ENCODE measurements at regions not wholly inside any gene's neighbourhood (a gene's known extent, or its start where the extent isn't known, plus 50 kb on each side); places are given as distances from the start of the nearest gene placed in this dataset.

- DNase-seq (ENCODE audit: low read depth in 1 of 2, low spot score in 1 of 2) = no peak
- TF ChIP-seq REST (IDR thresholded peaks at IDR 0.05; ENCODE audit: insufficient replicate concordance, low read depth) (no peak), POLR2AphosphoS5 (IDR thresholded peaks at IDR 0.05; ENCODE audit: low read depth) (no peak), GABPA (IDR thresholded peaks at IDR 0.05; ENCODE audit: low read depth) (no peak), SPI1 (IDR thresholded peaks at IDR 0.05; ENCODE audit: borderline replicate concordance, low read depth) (no peak), CTCF (IDR thresholded peaks at IDR 0.05; ENCODE audit: insufficient read depth, low read length) (no peak)
- Histone ChIP-seq H3K27me3 (ENCODE audit: insufficient read depth, poor library complexity, severe bottlenecking) (no peaks in the 10 kb centered on the region), H3K27ac (replicated peaks) (no peak overlapping the region), H3K4me3 (replicated peaks; ENCODE audit: insufficient read depth, low read length) (no peak overlapping the region)
These were observed 112.4 kb upstream of the DST start for GRCh38 chr6:56755040-56755439.

- Histone ChIP-seq H3K27ac (replicated peaks) (no peak overlapping the region), H3K4me3 (replicated peaks; ENCODE audit: insufficient read depth, low read length) (no peak overlapping the region), H3K27me3 (ENCODE audit: insufficient read depth, poor library complexity, severe bottlenecking) (no peaks in the 10 kb centered on the region)
- DNase-seq (ENCODE audit: low read depth in 1 of 2, low spot score in 1 of 2) = no peak
- TF ChIP-seq CTCF (IDR thresholded peaks at IDR 0.05; ENCODE audit: insufficient read depth, low read length) (no peak), POLR2AphosphoS5 (IDR thresholded peaks at IDR 0.05; ENCODE audit: low read depth) (no peak), SPI1 (IDR thresholded peaks at IDR 0.05; ENCODE audit: borderline replicate concordance, low read depth) (no peak), GABPA (IDR thresholded peaks at IDR 0.05; ENCODE audit: low read depth) (no peak), REST (IDR thresholded peaks at IDR 0.05; ENCODE audit: insufficient replicate concordance, low read depth) (no peak)
These were observed 111.1 kb upstream of the DST start for GRCh38 chr6:56753811-56754210.

- no peaks in the 10 kb centered on the region for H3K27me3 ChIP-seq (ENCODE audit: insufficient read depth, poor library complexity, severe bottlenecking)
- no peak overlapping the region for H3K27ac ChIP-seq (replicated peaks)
- no peak for DNase-seq (ENCODE audit: low read depth in 1 of 2, low spot score in 1 of 2)
- TF ChIP-seq POLR2AphosphoS5 (IDR thresholded peaks at IDR 0.05; ENCODE audit: low read depth) (no peak), GABPA (IDR thresholded peaks at IDR 0.05; ENCODE audit: low read depth) (no peak), SPI1 (IDR thresholded peaks at IDR 0.05; ENCODE audit: borderline replicate concordance, low read depth) (no peak), CTCF (IDR thresholded peaks at IDR 0.05; ENCODE audit: insufficient read depth, low read length) (no peak), REST (IDR thresholded peaks at IDR 0.05; ENCODE audit: insufficient replicate concordance, low read depth) (no peak)
- no peak overlapping the region for H3K4me3 ChIP-seq (replicated peaks; ENCODE audit: insufficient read depth, low read length)
These were observed 109.8 kb upstream of the DST start for GRCh38 chr6:56752534-56752933.
